Activated CD8-positive, alpha-beta T cell treated with anti-CD3 and anti-CD28 coated beads for 36 hours (primary cell): ENCODE measurements at regions not wholly inside any gene's neighbourhood (a gene's known extent, or its start where the extent isn't known, plus 50 kb on each side); places are given as distances from the start of the nearest gene placed in this dataset.
"Not testable (repeated sequence)": the region's sequence is repeated elsewhere in the genome, so short reads cannot be mapped to it uniquely, and the experiment has no call there.

ENCODE experiments used
- ATAC-seq: fragments of 200-7000 bp; cut with Tn5 transposase; one replicate; pipeline ENCODE4 v1.10.0; 2021; ENCODE audit warnings: mild to moderate bottlenecking, moderate library complexity
- CTCF ChIA-PET: fragments of 350-600 bp; sonication (Branson Sonifier 250); formaldehyde crosslinking; loops from one replicate; lab custom pipeline; 2021; ENCODE audit warnings: antibody characterized with exemption; lab: Charles Lee
- POLR2A ChIA-PET: fragments of 350-600 bp; sonication (Branson Sonifier 250); formaldehyde crosslinking; loops from one replicate; lab custom pipeline; 2021; ENCODE audit warnings: antibody characterized with exemption; lab: Charles Lee
- DNase-seq: peaks from one replicate; pipeline ENCODE4 v3.0.0-alpha.2; 2020
- H3K27ac Mint-ChIP-seq: one replicate; pipeline ENCODE4 v1.8.0; 2021; ENCODE audit warnings: mild to moderate bottlenecking, mixed read lengths
- H3K27me3 Mint-ChIP-seq: one replicate; pipeline ENCODE4 v1.8.0; 2021; ENCODE audit warnings: mixed read lengths
- H3K36me3 Mint-ChIP-seq: one replicate; pipeline ENCODE4 v1.8.0; 2021; ENCODE audit warnings: low read depth, mixed read lengths
- H3K4me1 Mint-ChIP-seq: one replicate; pipeline ENCODE4 v1.8.0; 2021; ENCODE audit warnings: low read depth, mixed read lengths
- H3K4me3 Mint-ChIP-seq: one replicate; pipeline ENCODE4 v1.8.0; 2021; ENCODE audit warnings: mild to moderate bottlenecking, moderate library complexity, mixed read lengths
- H3K9me3 Mint-ChIP-seq: one replicate; pipeline ENCODE4 v1.8.0; 2021; ENCODE audit warnings: mixed read lengths
- intact Hi-C: fragments of 100-400 bp; cut with micrococcal nuclease; formaldehyde crosslinking; loops from one replicate; pipeline ENCODE4 v1.10.0; 2022
- TF ChIP-seq, protein P1 (sequence below): fragments of 200-600 bp; IDR thresholded peaks from one replicate; pipeline ENCODE4 v1.8.0; 2022; ENCODE audit warnings: antibody characterized with exemption, mild to moderate bottlenecking

DNA sequence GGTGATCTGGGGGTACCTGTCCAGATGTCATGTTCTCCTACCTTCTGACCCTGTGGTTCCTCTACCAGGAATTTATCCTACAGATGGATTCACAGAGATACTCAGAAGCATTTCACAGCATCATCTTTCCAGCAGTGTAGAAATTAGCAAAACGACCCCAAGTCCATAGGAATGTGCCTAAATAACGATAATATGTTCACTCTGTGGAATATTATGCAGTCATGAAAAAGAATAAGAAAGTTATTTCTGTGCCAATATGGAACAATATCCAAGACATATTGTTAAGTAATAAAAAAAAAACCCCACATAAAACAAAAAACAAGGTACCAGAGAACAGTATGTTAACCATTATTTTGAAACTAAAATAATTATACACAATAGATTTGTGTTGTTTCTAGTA is 123.8 kb upstream of the SDK1 start:
- CTCF ChIA-PET = no interaction called here

DNA sequence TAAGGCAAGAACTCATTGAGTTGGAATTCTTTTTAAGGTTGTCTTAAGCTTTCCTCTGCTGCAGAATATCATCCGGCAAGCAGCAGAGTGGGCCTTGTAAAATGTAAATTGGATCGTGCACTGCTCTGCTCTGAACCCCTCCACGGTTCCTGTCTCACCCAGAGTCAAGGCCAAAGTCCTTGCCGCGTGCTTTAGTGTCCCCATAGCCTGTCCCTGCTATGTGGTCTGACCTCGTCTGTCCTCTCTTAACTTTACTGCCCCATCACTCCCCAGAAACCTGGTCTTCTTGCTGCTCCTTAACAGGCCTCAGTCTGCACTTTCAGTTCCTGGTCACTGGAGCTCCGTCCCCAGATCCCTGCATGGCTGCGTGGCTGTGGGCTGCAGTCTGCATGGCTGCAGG is 121.6 kb upstream of the SDK1 start:
- ATAC-seq = no peak
- no peak for DNase-seq
- POLR2A ChIA-PET = no interaction called here
- H3K27ac Mint-ChIP-seq = no peak overlapping the region
- H3K4me3 Mint-ChIP-seq = no peak overlapping the region
- no peaks in the 10 kb centered on the region for H3K36me3 Mint-ChIP-seq
- no peaks in the 10 kb centered on the region for H3K4me1 Mint-ChIP-seq
- CTCF ChIA-PET = no interaction called here
- H3K27me3 Mint-ChIP-seq = no peaks in the 10 kb centered on the region
- H3K9me3 Mint-ChIP-seq = no peaks in the 10 kb centered on the region
- TF ChIP-seq, protein P1, sequence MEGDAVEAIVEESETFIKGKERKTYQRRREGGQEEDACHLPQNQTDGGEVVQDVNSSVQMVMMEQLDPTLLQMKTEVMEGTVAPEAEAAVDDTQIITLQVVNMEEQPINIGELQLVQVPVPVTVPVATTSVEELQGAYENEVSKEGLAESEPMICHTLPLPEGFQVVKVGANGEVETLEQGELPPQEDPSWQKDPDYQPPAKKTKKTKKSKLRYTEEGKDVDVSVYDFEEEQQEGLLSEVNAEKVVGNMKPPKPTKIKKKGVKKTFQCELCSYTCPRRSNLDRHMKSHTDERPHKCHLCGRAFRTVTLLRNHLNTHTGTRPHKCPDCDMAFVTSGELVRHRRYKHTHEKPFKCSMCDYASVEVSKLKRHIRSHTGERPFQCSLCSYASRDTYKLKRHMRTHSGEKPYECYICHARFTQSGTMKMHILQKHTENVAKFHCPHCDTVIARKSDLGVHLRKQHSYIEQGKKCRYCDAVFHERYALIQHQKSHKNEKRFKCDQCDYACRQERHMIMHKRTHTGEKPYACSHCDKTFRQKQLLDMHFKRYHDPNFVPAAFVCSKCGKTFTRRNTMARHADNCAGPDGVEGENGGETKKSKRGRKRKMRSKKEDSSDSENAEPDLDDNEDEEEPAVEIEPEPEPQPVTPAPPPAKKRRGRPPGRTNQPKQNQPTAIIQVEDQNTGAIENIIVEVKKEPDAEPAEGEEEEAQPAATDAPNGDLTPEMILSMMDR = no peak
- intact Hi-C loops = no loop called here

More for the DNA sequence above, 123.8 kb upstream of the SDK1 start:
- no peaks in the 10 kb centered on the region for H3K9me3 Mint-ChIP-seq
- H3K4me3 Mint-ChIP-seq = no peak overlapping the region
- no peak overlapping the region for H3K27ac Mint-ChIP-seq
- H3K27me3 Mint-ChIP-seq = no peaks in the 10 kb centered on the region
- H3K36me3 Mint-ChIP-seq = no peaks in the 10 kb centered on the region
- H3K4me1 Mint-ChIP-seq = no peaks in the 10 kb centered on the region
- TF ChIP-seq, protein P1 = no peak
- POLR2A ChIA-PET = no interaction called here
- intact Hi-C loops = no loop called here
- no peak for DNase-seq
- no peak for ATAC-seq

DNA sequence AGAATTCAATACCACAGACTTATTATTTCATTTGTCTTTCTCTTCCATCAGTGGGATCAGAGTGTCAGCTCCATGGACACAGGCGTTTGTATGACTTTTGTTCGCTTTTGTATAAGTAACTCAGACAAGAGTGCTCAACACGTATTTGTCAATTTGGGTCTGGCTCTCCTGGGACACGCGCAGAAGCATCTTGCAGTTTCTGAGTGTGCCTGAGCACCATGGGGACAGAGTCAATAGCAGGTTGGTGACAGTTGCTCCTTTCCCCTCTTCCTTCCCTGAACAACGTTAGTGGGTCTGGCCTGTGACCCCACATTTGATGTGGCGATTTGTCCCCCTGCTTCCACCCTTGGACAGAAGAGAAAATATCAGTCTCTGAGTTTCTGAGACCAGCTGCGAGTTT is 120.4 kb upstream of the SDK1 start:
- intact Hi-C loops = no loop called here
- no peak for ATAC-seq
- CTCF ChIA-PET = no interaction called here
- H3K4me3 Mint-ChIP-seq = no peak overlapping the region
- no peaks in the 10 kb centered on the region for H3K36me3 Mint-ChIP-seq
- DNase-seq = no peak
- no peaks in the 10 kb centered on the region for H3K9me3 Mint-ChIP-seq
- TF ChIP-seq, protein P1 = no peak
- no peaks in the 10 kb centered on the region for H3K4me1 Mint-ChIP-seq
- no peak overlapping the region for H3K27ac Mint-ChIP-seq
- no peaks in the 10 kb centered on the region for H3K27me3 Mint-ChIP-seq
- POLR2A ChIA-PET = no interaction called here

DNA sequence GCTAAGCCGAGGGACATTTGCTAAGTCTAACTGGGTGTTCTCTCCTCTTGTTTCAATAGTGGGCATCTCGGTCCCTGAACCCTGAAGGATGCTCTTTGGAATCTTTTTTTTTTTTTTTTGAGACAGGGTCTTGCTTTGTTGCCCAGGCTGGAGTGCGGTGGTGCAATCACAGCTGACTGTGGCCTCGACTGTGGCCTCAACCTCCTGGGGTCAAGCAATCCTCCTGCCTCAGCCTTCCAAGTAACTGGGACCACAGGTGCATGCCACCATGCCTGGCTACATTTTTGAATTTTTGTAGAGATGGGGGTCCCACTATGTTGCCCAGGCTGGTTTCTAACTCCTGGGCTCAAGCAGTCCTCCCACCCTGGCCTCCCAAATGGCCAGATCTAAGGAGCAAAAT is 119.0 kb upstream of the SDK1 start:
- H3K27me3 Mint-ChIP-seq, CTCF ChIA-PET, H3K27ac Mint-ChIP-seq, H3K9me3 Mint-ChIP-seq, POLR2A ChIA-PET, DNase-seq, H3K4me3 Mint-ChIP-seq, H3K36me3 Mint-ChIP-seq, intact Hi-C loops, ATAC-seq, H3K4me1 Mint-ChIP-seq: not testable (repeated sequence)

DNA sequence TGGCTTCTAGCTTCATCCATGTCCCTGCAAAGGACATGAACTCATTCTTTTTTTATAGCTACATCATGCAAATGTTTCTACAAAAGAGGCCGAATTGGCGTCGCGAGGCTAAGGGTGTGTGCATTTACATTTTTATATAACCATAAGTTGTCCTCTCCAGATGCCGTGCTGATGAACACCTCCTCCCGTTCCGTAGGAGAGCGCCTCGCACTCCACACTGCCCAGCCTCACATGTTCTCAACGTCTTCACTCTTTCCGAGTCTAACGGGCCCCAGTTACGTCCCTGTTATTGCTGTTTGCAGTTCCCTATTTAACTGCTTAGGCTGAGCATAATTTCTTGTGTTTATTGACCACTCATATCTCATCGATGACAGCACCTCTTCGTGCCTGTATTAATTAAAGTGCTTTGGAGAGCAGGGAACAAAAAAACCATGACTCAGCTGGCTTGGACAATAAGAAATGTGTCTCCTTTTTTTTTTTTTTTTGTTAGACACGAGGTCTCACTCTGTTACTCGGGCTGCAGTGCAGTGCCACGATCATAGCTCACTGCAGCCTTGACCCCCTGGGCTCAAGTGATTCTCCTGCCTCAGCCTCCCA is 113.5 kb upstream of the SDK1 start:
- Mint-ChIP-seq H3K36me3 (no peaks in the 10 kb centered on the region), H3K4me3 (no peak overlapping the region), H3K4me1 (no peaks in the 10 kb centered on the region), H3K27ac (no peak overlapping the region), H3K27me3 (no peaks in the 10 kb centered on the region), H3K9me3 (no peaks in the 10 kb centered on the region)
- TF ChIP-seq, protein P1 = no peak
- ChIA-PET CTCF (no interaction called here), POLR2A (interaction anchor here (0.9 kb wide), 2 partner anchors 17 to 55 kb away, joined by 3 read pairs; no protein-coding TSS in a partner anchor)
- intact Hi-C loops = no loop called here
- DNase-seq = no peak
- no peak for ATAC-seq
